GM23248 (cell line): ENCODE measurements at regions not wholly inside any gene's neighbourhood (a gene's known extent, or its start where the extent isn't known, plus 50 kb on each side); places are given as distances from the start of the nearest gene placed in this dataset.

Experiments
- EZH2 ChIP-seq: fragments of 200-600 bp; sonication (generic); IDR thresholded peaks from 2 replicates; pipeline ENCODE4 v1.6.1; 2018; ENCODE audit warnings: antibody characterized with exemption, mild to moderate bottlenecking; ENCODE audit not compliant: insufficient read depth, poor library complexity, severe bottlenecking
- EZH2phosphoT487 ChIP-seq: fragments of 200-600 bp; sonication (generic); IDR thresholded peaks from 2 replicates; pipeline ENCODE4 v1.6.1; 2018; ENCODE audit warnings: antibody characterized with exemption, moderate library complexity, mild to moderate bottlenecking, low read depth; ENCODE audit not compliant: insufficient read depth

DNA sequence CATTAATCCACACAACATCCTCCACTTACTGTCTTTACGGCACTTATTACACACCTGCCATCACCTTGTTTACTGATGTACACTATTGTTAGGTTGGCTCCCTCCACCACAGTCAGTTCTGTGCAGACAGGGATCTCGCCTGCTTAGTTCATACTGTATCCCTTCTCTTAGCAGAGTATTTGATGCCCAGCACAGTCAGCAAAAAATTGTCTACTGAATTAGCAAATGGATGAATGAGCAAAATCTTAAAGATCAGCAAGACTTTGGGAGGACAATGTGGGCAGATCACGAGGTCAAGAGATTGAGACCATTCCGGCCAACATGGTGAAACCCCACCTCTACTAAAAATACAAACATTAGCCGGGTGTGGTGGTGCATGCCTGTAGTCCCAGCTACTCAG lies 109.8 kb upstream of the ATXN1 start:
- TF ChIP-seq EZH2 (no peak), EZH2phosphoT487 (no peak)
